GM23248 (cell line): ENCODE measurements at regions not wholly inside any gene's neighbourhood (a gene's known extent, or its start where the extent isn't known, plus 50 kb on each side); places are given as distances from the start of the nearest gene placed in this dataset.

Source experiments
- EZH2 ChIP-seq: fragments of 200-600 bp; sonication (generic); IDR thresholded peaks from 2 replicates; pipeline ENCODE4 v1.6.1; 2018; ENCODE audit warnings: antibody characterized with exemption, mild to moderate bottlenecking; ENCODE audit not compliant: insufficient read depth, poor library complexity, severe bottlenecking
- EZH2phosphoT487 ChIP-seq: fragments of 200-600 bp; sonication (generic); IDR thresholded peaks from 2 replicates; pipeline ENCODE4 v1.6.1; 2018; ENCODE audit warnings: antibody characterized with exemption, moderate library complexity, mild to moderate bottlenecking, low read depth; ENCODE audit not compliant: insufficient read depth

DNA sequence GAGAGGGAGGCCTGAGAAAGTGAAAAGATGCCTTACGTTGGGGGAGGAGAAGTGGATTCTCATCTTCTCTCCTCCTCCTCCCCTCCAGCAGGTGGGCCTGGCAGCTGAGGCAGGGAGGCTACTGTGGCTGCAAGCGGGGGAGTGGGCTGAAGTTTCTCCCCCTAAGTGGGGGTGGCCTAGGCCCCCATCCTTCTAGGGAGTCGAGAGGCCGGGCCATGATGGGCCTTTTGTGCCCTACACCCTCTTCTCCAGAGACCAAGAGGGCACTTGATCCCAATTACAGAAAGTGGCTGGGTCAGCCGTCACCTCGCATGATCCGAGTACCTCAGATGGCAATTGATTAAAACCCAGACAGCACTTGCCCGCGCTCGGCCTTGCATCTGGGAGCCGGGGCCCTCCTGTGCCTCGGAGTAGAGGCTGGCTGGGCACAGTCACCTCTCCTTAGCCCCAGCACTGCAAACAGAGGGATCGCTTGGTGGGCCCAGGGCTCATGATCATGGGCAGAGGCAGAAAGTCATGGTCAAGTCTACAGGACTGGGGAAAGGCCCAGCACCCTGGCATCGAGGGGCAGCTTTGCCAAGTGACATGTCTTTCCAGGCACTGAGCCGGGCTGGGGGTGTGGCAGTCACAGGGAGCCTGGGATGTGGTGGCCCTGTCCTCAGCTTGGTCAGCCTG, 78.3 kb downstream of the IRX5 start:
- TF ChIP-seq EZH2: no peak
- no peak for TF ChIP-seq EZH2phosphoT487
